Psoas muscle (tissue), 7 donors: ENCODE measurements at regions not wholly inside any gene's neighbourhood (a gene's known extent, or its start where the extent isn't known, plus 50 kb on each side); places are given as distances from the start of the nearest gene placed in this dataset.
A peak's percentile ranks its signal among the peaks of the same experiment; 100 is the strongest.
"Not testable (repeated sequence)": the region's sequence is repeated elsewhere in the genome, so short reads cannot be mapped to it uniquely, and the experiment has no call there.

ENCODE experiments used
- ATAC-seq, 4 donors: fragments of 200-7000 bp; cut with Tn5 transposase; one replicate each; pipeline ENCODE4 v1.9.1; 2020; ENCODE audit warnings: moderate library complexity in 3 of 4, mild to moderate bottlenecking in 2 of 4
- DNase-seq, 2 donors: peaks; one replicate each; pipeline ENCODE4 v3.0.0-alpha.2; 2020
- H3K27ac ChIP-seq: fragments of 200-600 bp; one replicate; pipeline ENCODE4 v1.8.0; 2022
- H3K27me3 ChIP-seq, 3 donors: fragments of 200-600 bp in 1 of 3; one replicate each; pipeline versions ENCODE4 v1.6.1 to v1.8.0; 2013 to 2022; ENCODE audit warnings: low read length in 2 of 3, mild to moderate bottlenecking in 2 of 3, moderate library complexity in 1 of 3; ENCODE audit not compliant: insufficient read depth in 3 of 3
- H3K36me3 ChIP-seq, 2 donors: fragments of 200-600 bp in 1 of 2; one replicate each; pipeline versions ENCODE4 v1.6.1 to v1.8.0; 2013 to 2022; ENCODE audit warnings: low read depth in 1 of 2, mild to moderate bottlenecking in 1 of 2, moderate library complexity in 1 of 2; ENCODE audit not compliant: insufficient read depth in 1 of 2
- H3K4me1 ChIP-seq: fragments of 200-600 bp; one replicate; pipeline ENCODE4 v1.8.0; 2022
- H3K4me3 ChIP-seq: fragments of 200-600 bp; one replicate; pipeline ENCODE4 v1.8.0; 2022; ENCODE audit warnings: mild to moderate bottlenecking
- H3K9me3 ChIP-seq: fragments of 200-600 bp; one replicate; pipeline ENCODE4 v1.8.0; 2022
- whole genome bisulfite sequencing, 3 donors: extraction: QIAGEN DNeasy Blood & Tissue Kit; methylation state at CpG; one replicate each; pipeline versions ENCODE4 v1.1.6 to v1.1.7; 2013; 5-methylcytosine and 5-hydroxymethylcytosine counted together
- intact Hi-C, 2 donors: fragments of 100-400 bp; cut with DNase I; formaldehyde crosslinking; loops; one replicate each; pipeline versions ENCODE4 v1.11.0 to v1.14.2; 2022
- TF ChIP-seq, protein P1 (sequence below): fragments of 200-600 bp; IDR thresholded peaks from one replicate; pipeline ENCODE4 v1.8.0; 2022; ENCODE audit warnings: antibody characterized with exemption
- donor health status: healthy with polysubstance abuse.
- donor health status: DM: no; HTN: no; CAD: no; lungs with moderate emphysema.
- donor health status: Bipolar disorder and iron deficiency.
- donor health status: healthy.
- donor health status: DM: yes; HTN: yes; CAD: no.
- donor health status: DM: no; HTN: no; CAD: no.
- donor health status: DM: yes; HTN: yes; CAD: no.

DNA sequence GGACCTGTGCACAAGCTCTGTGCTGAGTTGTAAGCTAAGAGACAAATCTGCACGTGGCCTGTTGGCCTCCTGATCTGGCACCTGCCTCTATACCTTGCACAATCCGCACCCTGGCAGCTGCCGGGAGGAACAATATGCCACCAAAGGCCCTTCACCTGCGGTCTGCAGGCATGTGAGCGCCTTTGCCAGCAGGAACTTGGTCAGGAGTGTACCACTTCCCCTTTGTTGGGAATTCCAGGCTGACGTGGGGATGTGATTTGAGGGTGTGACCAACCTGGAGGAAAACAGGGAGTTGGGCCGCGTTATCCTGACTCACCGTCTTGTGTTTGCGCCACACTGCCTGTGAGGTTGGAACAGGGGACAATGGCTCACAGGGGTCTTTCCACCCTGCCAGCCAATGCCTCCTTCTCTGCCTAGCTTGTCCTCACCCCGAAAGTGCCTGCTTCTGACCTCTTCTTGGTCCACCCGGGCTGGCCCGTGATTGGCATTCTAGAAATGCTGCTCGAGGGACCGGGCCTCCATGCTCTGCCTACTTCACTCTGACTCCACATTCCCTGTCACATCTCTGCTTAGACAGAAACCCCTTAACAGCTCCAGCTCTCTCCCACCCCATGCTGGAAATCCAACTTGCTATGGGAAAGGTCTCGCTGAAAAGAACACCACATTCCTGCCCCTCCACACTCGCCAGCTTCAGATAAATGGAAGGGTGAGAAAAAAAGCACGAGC is 67.1 kb upstream of the MAP4K4 start:
- H3K4me1 ChIP-seq = no peaks in the 10 kb centered on the region
- TF ChIP-seq, protein P1, sequence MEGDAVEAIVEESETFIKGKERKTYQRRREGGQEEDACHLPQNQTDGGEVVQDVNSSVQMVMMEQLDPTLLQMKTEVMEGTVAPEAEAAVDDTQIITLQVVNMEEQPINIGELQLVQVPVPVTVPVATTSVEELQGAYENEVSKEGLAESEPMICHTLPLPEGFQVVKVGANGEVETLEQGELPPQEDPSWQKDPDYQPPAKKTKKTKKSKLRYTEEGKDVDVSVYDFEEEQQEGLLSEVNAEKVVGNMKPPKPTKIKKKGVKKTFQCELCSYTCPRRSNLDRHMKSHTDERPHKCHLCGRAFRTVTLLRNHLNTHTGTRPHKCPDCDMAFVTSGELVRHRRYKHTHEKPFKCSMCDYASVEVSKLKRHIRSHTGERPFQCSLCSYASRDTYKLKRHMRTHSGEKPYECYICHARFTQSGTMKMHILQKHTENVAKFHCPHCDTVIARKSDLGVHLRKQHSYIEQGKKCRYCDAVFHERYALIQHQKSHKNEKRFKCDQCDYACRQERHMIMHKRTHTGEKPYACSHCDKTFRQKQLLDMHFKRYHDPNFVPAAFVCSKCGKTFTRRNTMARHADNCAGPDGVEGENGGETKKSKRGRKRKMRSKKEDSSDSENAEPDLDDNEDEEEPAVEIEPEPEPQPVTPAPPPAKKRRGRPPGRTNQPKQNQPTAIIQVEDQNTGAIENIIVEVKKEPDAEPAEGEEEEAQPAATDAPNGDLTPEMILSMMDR = no peak
- intact Hi-C loops = no loop called here
- H3K9me3 ChIP-seq = no peaks in the 10 kb centered on the region
- H3K36me3 ChIP-seq = no peaks in the 10 kb centered on the region
- DNase-seq (no peak), ATAC-seq (peak in 3 of 4 donors; percentile 45 to 64 (median 58))
- H3K27ac ChIP-seq = no peak overlapping the region
- 75 to 77% (median 75%) methylated on average over 18 of the region's 18 CpGs for WGBS, 3 donors
- H3K27me3 ChIP-seq = no peaks in the 10 kb centered on the region
- H3K4me3 ChIP-seq = no peak overlapping the region

DNA sequence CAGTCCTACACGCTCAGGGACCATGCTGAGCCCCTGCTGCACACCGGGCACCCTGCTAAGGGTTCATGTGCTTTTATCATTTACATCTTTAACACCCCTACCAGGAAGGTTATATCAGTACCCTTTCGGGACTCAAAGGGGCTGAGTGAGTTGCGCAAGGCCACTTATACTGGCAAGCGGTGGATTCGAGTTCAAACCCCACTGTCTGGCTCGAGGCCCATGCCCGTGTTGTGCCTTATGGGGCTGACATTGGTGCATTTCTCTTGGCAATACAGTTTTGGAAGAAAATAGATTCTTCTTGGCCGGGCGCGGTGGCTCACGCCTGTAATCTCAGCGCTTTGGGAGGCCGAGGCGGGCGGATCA is 69.5 kb upstream of the MAP4K4 start:
- H3K4me3 ChIP-seq = no peak overlapping the region

DNA sequence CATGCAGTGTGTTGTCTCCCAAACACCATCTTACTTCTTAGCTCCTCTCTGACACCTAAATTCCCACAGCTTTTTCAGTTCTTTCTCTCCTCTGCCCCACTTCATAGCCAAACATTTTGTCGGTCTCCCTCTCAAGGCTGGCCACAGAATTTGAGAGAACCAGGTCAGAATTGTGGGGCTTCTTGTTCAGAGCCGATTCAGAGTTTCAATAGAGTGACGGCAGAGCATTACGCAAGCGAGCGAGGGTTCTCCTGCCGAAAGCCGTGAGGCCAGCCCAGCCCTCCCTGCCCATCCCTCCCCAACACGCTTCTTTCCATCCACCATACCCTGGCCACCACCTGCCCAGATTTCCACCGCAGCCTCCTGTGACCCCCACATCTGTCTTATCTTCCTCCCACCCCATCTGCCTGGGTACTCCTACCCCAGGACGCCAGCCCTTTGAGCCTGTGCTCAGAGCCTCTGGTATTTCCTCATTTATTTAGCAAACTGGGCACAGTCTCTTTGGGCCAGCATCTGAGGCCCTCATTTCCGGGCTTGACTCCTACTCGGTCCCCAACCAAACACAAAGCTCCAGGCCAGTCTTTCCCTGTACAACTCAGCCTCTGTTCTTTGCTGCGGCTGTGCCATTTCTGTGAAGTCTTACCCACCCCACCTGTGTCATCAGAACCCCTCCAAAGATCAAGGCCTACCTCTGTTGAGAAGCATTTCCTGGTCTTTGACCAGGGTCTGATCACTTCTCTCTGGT is 70.0 kb upstream of the MAP4K4 start:
- intact Hi-C loops = no loop called here
- ATAC-seq = no peak
- WGBS, 3 donors = 83 to 88% (median 86%) methylated on average over 14 of the region's 14 CpGs

More for the DNA sequence above, 69.5 kb upstream of the MAP4K4 start:
- TF ChIP-seq, protein P1 = no peak
- Histone ChIP-seq H3K27ac (no peak overlapping the region), H3K4me1 (no peaks in the 10 kb centered on the region), H3K9me3 (no peaks in the 10 kb centered on the region), H3K27me3 (no peaks in the 10 kb centered on the region), H3K36me3 (no peaks in the 10 kb centered on the region)
- intact Hi-C loops = no loop called here
- WGBS, 3 donors = 88 to 96% (median 93%) methylated on average over 9 to 15 of the region's 16 CpGs
- no peak for ATAC-seq
- DNase-seq = no peak

DNA sequence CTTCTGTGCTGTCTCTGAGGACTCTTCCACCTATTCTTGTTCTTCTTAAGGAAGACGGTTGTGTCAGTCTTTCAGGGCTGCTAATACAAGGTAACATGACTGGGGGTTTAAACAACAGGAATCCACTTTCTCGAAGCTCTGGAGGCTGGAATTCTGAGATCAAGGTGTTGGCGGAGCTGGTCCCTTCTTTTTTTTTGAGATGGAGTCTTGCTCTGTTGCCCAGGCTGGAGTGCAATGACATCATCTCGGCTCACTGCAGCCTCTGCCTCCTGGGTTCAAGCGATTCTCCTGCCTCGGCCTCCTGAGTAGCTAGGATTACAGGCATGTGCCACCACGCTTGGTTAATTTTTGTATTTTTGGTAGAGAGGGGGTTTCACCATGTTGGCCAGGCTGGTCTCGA is 71.7 kb upstream of the MAP4K4 start:
- H3K27ac ChIP-seq, H3K4me1 ChIP-seq, H3K27me3 ChIP-seq, H3K36me3 ChIP-seq, H3K9me3 ChIP-seq, ATAC-seq, intact Hi-C loops, DNase-seq, H3K4me3 ChIP-seq: not testable (repeated sequence)
- 90 to 94% (median 90%) methylated on average over 8 of the region's 8 CpGs for WGBS, 3 donors

More for the DNA sequence above, 70.0 kb upstream of the MAP4K4 start:
- no peaks in the 10 kb centered on the region for H3K9me3 ChIP-seq
- no peaks in the 10 kb centered on the region for H3K27me3 ChIP-seq
- no peak for DNase-seq
- H3K4me1 ChIP-seq = no peaks in the 10 kb centered on the region
- no peak overlapping the region for H3K27ac ChIP-seq
- no peaks in the 10 kb centered on the region for H3K36me3 ChIP-seq
- TF ChIP-seq, protein P1 = no peak
- no peak overlapping the region for H3K4me3 ChIP-seq

DNA sequence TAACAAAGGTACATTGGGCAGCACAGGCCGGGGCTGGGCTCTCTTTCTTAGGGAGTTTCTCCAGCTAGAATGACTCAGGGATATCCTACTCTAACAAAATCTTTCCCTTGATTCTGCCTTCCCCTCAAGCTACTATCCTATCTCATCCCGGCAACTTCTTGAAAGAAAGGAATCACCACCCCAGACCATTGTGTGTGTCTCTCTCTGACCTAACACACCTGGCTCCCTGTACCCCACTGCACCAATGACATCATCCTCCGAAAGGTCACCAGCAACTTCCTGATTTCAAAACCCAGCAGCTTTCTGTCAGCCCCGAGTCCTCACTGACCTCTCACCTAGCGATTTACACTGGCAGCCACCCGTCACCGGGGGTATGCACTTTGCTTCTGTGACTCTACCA is 72.1 kb upstream of the MAP4K4 start:
- ATAC-seq (no peak), DNase-seq (no peak)
- WGBS, 3 donors = 79 to 90% (median 89%) methylated on average over 7 of the region's 7 CpGs
- H3K4me3 ChIP-seq = no peak overlapping the region
- intact Hi-C loops = no loop called here
- no peaks in the 10 kb centered on the region for H3K36me3 ChIP-seq
- TF ChIP-seq, protein P1 = no peak
- H3K4me1 ChIP-seq = no peaks in the 10 kb centered on the region
- no peaks in the 10 kb centered on the region for H3K9me3 ChIP-seq
- no peaks in the 10 kb centered on the region for H3K27me3 ChIP-seq
- H3K27ac ChIP-seq = no peak overlapping the region
